Loucy (cell line): ENCODE measurements at regions not wholly inside any gene's neighbourhood (a gene's known extent, or its start where the extent isn't known, plus 50 kb on each side); places are given as distances from the start of the nearest gene placed in this dataset.

Source experiments
- CTCF ChIP-seq: fragments of 200-600 bp; sonication (generic); conservative IDR thresholded peaks from 2 replicates; pipeline ENCODE4 v1.5.1; 2014; ENCODE audit warnings: mild to moderate bottlenecking, antibody characterized with exemption, low read length
- EZH2phosphoT487 ChIP-seq: fragments of 200-600 bp; IDR thresholded peaks from 2 replicates; pipeline ENCODE4 v1.6.1; 2018; ENCODE audit warnings: antibody characterized with exemption, mild to moderate bottlenecking, moderate library complexity, borderline replicate concordance

GRCh38 chr3:72434296-72434695 is 413.9 kb downstream of the SHQ1 start:
- TF ChIP-seq CTCF, result no peak
- TF ChIP-seq EZH2phosphoT487, result no peak
